GM21381 (cell line): ENCODE measurements at regions not wholly inside any gene's neighbourhood (a gene's known extent, or its start where the extent isn't known, plus 50 kb on each side); places are given as distances from the start of the nearest gene placed in this dataset.
"Not testable (repeated sequence)": the region's sequence is repeated elsewhere in the genome, so short reads cannot be mapped to it uniquely, and the experiment has no call there.

Experiments used
- ATAC-seq: cut with Tn5 transposase; IDR thresholded peaks from one replicate; pipeline ENCODE4 v1.9.1; 2021; ENCODE audit warnings: mild to moderate bottlenecking, moderate library complexity; ENCODE audit not compliant: unreplicated experiment

DNA sequence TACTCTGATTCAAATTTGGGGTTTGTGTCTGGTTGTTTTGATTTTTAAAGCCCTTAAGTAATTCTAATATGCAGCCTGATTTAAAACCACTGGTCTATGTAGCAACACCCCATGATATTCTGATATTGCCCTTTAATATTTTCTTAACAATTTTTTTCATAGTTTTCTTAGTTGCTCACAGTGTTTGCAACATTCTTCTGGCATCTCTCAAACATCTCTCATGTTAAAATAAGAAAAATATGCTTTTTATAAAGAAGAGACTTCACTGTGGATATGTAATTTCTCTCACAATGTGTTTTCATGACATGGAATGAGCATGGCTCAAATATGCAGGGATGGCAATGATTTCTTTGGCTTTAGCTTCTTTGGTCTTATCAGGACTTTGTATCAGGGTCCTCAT lies 183.7 kb downstream of the TAF11L14 start:
- ATAC-seq, result no peak

DNA sequence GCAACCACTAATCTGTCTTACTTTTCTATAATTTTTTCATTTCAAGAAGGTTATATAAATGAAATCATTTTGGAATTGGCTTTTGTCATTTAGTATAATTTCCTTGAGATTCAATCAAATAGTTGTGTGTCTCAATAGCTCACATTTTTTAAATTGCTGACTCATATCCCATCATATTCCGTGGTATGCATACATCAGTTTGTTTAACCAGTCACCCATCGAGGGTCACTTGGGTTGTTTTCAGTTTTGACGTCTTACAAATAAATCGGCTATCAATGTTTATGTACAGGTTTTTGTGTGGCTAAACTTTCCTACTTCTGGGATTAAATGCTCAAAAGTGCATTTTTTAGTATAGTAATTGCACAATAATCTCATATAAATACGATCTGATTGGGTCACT lies 185.5 kb downstream of the TAF11L14 start:
- ATAC-seq, result no peak

DNA sequence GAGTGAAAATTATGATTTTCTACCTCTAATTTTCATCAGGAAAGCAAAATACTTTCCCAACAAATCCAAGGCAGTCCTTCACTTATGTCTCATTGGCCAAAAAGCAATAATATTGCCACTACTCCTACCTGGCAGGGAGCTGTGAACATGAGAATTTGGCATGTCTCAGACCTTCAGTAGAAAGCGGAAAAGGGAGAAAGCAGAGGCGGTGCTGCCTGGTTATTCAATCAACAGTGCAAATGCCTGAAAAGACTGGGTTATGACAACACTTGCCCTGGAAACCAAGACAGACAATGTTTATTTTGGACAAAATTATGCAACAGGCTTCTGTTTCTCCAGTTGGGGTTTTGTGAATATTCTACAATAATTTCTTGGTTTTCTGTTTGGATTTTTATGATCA lies 194.4 kb downstream of the TAF11L14 start:
- ATAC-seq, result no peak

DNA sequence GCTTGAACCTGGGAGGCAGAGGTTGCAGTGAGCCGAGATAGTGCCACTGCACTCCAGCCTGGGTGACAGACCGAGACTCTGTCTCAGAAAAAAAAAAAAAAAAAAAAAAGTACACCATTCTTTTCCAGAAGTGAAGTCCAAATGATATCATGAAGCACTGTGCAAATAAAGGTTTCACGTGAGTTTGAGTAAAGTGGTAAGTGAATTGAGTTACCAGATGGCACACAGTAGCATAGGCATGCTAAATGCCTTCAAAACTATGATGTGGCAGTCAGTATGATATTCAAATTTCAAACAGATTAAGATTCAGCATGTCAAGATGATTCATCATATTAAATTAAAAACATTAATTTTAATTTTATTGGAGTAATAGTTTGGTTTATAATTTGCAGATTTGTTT lies 195.2 kb downstream of the TAF11L14 start:
- no peak for ATAC-seq

DNA sequence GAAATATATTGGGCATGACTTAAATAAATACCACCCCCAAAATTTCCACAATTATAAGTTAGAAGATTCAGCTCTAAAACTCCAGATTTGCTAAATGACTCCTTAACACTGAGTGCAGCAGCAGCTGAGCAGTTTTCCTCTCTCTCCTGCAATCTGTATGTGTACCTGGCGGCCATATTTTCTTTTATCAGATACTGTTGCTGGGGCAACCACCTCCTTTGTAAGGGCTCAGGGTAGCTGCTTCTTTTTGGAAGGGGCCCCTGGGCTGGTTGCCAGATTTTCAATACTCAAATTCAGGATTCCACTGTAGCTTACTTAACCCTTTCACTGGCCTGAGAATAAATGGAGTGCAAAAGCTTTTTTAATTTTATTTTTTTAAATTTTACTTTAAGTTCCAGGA lies 197.0 kb downstream of the TAF11L14 start:
- no peak for ATAC-seq

DNA sequence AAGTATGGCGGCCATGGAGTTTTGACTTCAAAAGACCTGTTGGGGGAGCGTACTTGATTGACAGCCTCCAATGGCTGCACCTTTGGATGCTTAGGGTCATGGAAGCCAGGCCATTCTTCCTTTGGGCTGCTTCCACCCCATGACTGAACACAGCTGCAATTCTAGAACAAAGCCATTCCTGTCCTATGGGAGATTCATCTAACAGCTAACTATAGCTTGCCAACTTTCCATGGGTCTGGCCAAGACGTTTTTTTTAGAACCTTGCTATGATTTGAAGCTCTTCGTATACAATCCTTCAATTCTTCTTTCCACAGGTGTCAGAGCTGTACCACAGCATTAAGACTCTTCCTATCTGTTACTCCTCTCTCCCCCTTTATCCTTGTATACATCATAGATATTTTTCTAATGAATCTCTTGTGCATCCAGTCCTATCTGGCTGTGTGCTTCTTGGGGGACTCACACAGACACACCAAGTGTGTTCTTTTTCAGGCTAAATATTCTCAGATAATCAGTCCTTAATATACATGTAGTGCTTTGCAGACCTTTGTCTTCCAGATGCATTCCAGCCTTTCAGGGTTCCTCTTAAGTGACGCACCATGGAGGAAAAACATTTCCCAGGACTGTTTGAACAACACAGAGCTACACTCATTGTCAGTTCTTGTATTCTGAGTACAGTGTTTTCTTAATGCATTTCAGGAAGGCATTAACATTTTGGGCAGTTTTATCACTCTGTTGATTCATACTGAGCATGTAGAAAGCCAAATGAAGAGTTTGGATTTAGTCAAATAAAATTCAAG lies 198.9 kb downstream of the TAF11L14 start:
- ATAC-seq, result no peak

DNA sequence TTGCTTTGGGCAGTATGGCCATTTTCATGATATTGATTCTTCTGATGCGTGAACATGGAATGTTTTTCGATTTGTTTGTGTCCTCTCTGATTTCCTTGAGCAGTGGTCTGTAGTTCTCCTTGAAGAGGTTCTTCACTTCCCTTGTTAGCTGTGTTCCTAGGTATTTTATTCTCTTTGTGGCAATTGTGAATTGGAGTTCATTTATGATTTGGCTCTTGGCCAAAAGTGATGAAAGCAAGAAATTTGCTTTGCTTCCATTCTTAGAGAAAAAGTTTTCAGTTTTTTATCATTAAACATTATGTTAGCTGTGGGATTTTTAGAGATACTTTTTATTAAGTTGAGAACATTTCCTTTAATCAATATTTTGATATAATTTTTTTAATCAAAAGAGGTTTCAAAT lies 203.5 kb downstream of the TAF11L14 start:
- no peak for ATAC-seq

DNA sequence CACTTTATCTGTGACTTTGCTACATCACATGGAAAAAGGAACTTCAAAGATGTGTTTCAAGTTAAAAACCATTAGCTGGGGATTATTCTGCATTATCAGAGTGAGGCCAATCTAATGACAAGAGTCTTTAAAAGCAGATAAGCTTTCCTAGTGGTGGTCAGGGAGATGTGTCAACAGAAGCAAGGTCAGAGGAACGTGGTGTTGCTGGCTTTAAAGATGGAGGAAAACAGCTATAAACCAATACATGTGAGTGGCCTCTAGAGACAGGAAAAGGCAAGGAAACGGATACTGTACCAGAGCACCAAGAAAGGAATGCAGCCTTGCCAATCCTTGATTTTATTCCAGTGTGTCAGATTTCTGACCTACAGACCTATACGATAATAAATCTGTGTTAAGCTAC lies 204.2 kb downstream of the TAF11L14 start:
- ATAC-seq, result no peak

DNA sequence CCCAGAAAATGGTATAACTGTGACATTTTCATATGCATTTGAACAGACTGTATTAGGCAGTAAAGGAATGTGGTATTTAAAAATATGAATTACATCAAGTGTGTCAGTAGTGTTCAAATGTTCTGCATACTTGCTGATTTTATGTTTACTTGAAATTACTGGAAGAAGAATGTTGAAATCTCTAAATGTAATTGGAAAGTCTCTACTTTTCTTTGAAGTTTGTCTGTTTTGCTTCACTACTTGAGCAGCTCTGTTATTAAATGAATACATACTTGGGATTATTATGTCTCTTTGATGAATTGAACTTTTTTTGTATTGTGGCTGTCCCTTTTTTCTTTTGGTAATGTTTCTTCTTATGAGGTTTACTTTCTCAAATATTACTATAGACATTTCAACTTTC lies 205.6 kb downstream of the TAF11L14 start:
- ATAC-seq, result no peak

DNA sequence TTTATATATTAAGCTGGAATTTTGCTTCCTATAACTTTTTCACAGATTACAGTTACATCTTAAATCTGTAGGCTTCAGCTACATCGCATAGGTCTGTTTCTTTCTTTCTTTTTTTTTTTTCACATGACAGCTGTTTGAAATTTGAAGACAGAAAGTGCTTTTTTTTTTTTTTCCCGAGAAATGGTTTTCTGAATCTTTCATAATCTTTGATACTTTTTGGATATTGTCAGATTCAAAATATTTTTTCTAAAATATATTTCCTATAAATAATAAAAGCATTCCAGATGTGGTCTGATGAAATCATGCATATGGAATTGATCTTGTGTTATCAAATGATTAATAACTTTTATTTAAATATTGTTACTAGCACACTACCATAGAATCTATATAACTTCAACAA lies 212.2 kb downstream of the TAF11L14 start:
- ATAC-seq, result no peak

DNA sequence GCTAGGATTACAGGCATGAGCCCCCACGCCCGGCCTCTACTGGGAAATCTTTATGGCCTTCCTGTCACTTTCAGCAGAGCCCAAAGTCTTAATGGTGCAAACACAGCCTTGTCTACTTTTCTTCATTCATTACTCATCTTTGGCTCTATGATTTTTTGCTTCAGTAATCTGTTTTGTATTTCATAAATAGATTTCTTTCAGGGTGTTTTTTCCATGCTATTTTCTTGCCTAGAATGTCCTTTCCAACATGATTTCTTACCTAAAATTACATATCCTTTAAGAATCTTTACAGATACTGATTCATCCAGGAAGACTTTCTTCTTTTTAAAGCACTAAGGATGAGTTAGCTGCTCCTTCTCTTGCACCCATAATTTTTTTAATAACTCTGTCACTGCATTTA lies 213.0 kb downstream of the TAF11L14 start:
- ATAC-seq, result no peak

DNA sequence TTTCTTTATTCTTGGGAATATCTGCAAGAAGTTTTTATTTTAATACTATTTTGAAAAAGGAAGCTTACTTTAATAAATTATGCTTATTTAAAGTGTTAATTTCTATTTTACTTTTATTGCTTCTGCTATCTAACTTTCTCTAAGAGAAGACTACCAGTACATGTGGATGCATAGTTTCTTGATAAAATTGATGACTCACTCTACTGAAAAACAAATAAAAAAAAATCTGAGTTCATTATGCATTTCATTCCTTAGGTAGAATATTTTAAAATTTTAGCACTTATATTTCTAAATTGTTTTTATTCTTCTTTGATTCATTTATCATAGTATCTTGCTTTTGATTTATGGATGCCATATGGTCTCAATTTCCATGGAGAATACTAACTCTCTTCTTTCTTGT lies 217.9 kb downstream of the TAF11L14 start:
- ATAC-seq, result no peak

DNA sequence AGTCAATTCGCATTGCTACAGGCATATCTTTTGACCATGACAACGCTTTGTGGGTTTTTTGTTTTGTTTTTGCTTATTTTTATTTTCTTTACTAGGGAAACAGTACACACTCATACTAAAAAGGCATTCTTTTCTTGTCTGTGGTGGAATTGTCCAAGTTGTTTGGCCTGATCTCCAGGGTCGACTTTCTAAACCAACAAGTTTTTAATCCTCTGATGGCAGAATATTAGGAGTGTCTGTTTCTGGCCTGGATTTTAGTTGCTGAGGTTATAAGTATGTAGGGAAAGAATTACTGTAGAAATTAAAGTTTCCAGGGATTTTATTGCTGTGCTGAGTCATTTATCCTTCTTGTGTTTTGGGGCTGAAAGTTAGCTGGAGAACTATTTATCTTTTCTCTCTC lies 218.5 kb downstream of the TAF11L14 start:
- ATAC-seq, result no peak

DNA sequence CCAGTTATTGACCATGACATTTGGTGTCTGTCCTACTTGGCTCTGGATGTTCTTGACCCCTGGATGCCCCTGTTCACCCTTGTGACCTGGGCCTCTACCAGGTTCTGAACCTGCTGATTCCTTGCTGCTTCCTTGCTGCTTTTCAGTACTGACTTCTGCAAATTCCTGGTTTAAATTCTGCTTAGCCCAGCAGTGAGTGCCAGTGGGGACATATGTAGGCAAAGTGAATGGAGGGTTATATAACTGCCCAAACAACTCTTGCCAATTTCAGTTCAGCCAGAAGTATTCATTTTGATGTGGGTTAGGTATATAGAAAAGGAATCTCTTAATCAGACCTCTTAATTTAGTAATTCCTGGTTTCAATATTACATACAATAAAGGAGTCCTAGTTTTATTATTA lies 220.6 kb downstream of the TAF11L14 start:
- ATAC-seq, result no peak

DNA sequence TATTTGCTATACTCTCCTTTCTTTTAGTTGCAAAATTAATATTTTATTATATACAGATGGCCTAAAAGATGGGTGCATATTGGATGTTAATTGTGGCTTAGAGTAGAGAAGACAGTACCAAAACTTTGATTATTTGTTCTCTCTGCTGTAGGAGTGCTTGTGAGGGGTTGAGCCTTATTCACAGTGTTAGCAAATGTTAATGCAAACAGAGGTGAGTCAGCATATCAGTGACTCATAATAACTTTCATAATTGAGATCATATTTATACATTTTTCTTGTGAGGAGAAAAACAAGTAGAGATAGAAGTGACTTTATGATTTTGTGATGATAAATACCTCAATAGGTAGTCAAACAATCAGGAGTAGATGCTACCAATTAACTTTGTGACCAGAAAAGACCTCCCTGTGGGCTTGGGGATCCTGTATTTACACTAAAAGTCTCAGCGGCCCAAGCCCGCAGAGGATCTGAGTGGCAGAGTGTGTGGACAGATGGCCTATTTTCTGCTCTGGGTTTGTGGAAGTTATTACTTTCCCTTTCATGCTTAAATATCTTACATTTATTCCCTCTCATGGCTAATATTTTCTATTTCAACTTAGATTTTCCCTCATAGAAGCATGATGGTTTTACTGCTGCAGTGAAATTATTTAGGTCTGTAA lies 226.5 kb downstream of the TAF11L14 start:
- no peak for ATAC-seq

DNA sequence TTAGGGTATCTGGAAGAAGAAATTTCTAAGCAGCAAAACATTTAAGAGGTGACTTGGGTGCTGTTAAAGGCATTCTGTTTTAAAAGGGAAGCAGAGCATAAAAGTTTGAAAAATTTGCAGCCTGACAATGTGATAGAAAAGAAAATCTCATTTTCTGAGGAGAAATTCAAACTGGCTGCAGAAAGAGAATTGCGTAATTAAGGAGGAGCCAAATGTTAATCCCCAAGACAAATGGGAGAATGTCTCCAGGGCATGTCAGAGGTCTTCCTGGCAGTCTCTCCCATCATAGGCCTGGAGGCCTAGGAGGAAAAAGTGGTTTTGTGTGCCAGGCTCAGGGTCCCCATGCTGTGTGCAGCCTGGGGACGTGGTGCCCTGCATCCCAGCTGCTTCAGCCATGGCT lies 230.6 kb downstream of the TAF11L14 start:
- not testable (repeated sequence) for ATAC-seq

DNA sequence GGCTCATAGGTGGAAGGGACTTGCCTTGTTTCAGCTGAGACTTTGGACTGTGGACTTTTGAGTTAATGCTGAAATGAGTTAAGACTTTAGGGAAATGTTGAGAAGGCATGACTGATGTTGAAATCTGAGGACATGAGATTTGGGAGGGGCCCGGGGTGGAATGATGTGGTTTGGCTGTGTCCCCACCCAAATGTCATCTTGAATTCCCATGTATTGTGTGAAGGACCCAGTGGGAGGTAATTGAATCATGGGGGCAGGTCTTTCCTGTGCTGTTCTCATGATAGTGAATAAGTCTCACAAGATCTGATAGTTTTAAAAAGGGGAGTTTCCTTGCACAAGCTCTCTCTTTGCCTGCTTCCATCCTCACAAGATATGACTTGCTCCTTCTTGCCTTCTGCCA lies 231.7 kb downstream of the TAF11L14 start:
- ATAC-seq, result not testable (repeated sequence)

DNA sequence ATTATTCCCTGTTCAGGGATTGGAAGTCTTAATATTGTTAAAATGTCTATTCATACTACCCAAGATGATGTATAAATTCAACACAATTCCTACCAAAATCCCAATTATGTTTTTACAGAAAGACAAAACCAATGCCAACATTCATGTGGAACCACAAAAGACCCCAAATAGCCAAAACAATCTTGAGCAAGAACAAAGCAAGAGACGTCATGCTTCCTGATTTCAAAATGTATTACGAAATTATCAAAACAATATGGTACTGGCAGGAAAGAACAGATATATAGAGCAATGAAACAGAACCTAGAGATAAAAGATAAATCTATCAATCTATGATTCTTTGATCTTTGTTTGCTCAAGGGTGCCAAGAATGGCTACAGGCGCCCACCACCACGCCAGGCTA lies 237.9 kb downstream of the TAF11L14 start:
- no peak for ATAC-seq

DNA sequence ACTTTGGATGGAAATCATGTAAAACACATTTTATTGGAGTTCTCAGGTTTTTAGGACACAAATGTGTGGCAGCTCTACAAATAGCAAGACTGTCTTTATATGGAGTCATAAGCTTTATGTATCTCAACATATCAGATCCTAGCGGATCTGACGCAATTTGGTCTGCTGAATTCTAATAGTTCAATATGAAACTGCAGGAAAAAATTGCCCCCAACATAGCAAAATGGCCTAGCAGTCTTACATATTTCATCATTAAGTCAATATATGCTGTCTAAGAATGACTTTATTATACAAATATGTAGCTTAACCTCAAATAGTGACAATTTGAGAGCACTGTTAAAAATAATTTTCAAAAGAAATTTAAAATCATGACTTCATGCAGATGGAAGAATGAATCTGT lies 244.3 kb downstream of the TAF11L14 start:
- no peak for ATAC-seq

DNA sequence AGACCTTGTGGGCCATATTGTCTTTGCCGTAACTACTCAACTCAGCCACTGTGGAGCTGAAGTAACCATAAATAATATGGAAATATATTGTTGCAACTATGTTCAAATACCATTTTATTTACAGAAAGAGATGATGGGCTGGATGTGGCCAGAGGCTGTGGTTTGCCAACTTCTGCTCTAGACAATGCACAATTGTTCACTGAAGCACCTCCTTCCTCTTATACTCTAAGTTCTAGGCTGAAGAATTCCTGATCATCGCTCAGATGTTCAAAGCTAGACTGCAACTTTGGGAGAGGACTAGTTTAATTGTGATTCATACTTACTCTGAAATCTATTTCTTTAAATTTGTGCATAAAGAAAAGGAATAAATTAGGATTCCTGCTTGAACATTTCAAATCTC lies 245.0 kb downstream of the TAF11L14 start:
- ATAC-seq, result no peak

DNA sequence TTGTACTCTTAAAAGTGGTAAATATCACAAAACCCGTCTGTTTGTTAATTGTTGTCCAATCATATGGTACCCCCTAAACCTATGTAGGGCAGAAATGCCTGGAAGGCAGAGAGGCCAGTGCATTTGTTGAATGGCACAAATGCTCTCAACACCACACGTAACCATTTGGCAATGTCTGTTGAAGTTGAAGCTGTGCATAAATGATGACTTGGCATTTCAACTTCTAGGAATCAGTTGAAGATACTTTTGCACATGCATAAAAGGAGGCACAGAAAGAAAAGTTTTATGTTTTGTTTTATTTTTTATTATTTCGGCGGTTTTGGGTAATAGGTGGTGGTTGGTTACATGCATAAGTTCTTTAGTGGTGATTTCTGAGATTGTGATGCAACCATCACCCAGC lies 246.6 kb downstream of the TAF11L14 start:
- ATAC-seq, result no peak

DNA sequence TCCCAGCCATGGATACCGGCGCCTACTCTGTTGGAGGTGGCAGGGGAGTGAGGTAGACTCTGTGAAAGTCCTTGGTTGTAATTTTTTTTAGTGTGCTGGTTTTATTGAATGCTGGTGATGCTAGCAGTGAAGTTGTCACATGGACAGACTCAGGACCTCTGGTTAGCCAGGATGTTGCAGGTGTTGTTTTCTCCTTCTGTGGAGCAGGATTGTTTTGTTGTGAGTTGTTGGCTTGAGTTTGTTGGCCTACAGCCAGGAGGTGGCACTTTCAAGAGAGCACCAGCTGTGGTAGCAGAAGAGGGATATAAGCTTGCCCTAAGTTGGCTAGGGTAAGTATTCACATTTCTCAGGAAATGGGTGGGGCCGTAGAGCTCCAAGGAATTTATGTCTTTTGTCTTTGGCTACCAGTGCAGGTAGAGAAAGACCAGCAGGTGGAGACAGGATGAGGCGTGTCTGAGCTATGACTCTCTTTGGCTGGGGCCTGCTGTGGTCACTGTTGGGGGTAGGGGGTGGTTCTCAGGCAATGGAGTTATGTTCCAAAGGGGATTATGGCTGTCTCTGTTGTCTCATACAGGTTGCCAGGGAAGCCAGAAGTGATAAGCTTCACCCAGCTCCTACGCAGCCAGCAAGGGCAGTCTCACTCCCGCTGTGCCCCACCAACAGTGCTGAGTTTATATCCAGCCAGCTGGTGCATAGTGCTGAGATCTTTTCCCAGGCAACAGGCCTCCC lies 248.7 kb downstream of the TAF11L14 start:
- ATAC-seq, result no peak
